HCT116 (cell line): ENCODE measurements at regions not wholly inside any gene's neighbourhood (a gene's known extent, or its start where the extent isn't known, plus 50 kb on each side); places are given as distances from the start of the nearest gene placed in this dataset.

Source experiments
- ATAC-seq: fragments of 200-7000 bp; cut with Tn5 transposase; 2 replicates; pipeline ENCODE4 v1.9.1; 2020; ENCODE audit warnings: mild to moderate bottlenecking, moderate library complexity
- BruUV-seq: library from RNA; stranded (reverse); fragments of 400-500 nt; replicated peaks from 2 replicates; lab custom pipeline; 2021; lab: Mats Ljungman, UMichigan
- CTCF ChIA-PET: fragments of 300-600 bp; sonication (Branson Sonifier 250); formaldehyde crosslinking; loops from one replicate; lab custom pipeline; 2021; ENCODE audit warnings: antibody characterized with exemption; lab: Charles Lee
- POLR2A ChIA-PET: fragments of 300-600, 350-600 bp; sonication (Branson Sonifier 250); formaldehyde crosslinking; loops from one replicate; lab custom pipeline; 2021; ENCODE audit warnings: antibody characterized with exemption; lab: Charles Lee
- RAD21 ChIA-PET, 2 experiments: fragments of 300-600 bp; sonication (Branson Sonifier 250); formaldehyde crosslinking; loops; one replicate each; lab custom pipeline; 2023; ENCODE audit warnings: low total read pairs in 2 of 2; ENCODE audit not compliant: uncharacterized antibody in 2 of 2, unreplicated experiment in 2 of 2, low non-redundant PET in 1 of 2; lab: Charles Lee
- DNase-seq: peaks from one replicate; pipeline ENCODE4 v3.0.0-alpha.2; 2010; ENCODE audit warnings: low read depth, low spot score
- H2AFZ ChIP-seq: fragments of 200-600 bp; shearing (Covaris generic), sonication (generic); 2 replicates; pipeline ENCODE4 v1.6.1; 2017; ENCODE audit warnings: low read depth, mixed run types, mixed read lengths, antibody characterized with exemption, low read length; ENCODE audit not compliant: poor library complexity, severe bottlenecking
- H3K27ac ChIP-seq: 2 replicates; pipeline ENCODE4 v1.5.1; 2012; ENCODE audit warnings: low read depth, low read length
- H3K27me3 ChIP-seq: fragments of 200-600 bp; sonication (generic); 2 replicates; pipeline ENCODE4 v1.6.1; 2016; ENCODE audit warnings: mixed run types, low read length, mixed read lengths; ENCODE audit not compliant: insufficient read depth
- H3K36me3 ChIP-seq, 2 experiments: fragments of 200-500 bp in 1 of 2; fragments of 200-600 bp in 1 of 2; sonication (Bioruptor generic) in 1 of 2; sonication (generic) in 1 of 2; 2 replicates each; pipeline versions ENCODE4 v1.5.1 to v1.6.1; 2014 to 2016; ENCODE audit warnings: low read length in 2 of 2, inconsistent platforms in 1 of 2, mixed read lengths in 1 of 2, mixed run types in 1 of 2; ENCODE audit not compliant: insufficient read depth in 2 of 2, control insufficient read depth in 1 of 2
- H3K4me1 ChIP-seq, 2 experiments: fragments of 200-600 bp in 1 of 2; sonication (generic) in 1 of 2; 2 replicates each; pipeline versions ENCODE4 v1.5.1 to v1.6.1; 2012 to 2017; ENCODE audit warnings: low read length in 2 of 2, inconsistent platforms in 1 of 2, mild to moderate bottlenecking in 1 of 2, mixed read lengths in 1 of 2, mixed run types in 1 of 2, moderate library complexity in 1 of 2; ENCODE audit not compliant: insufficient read depth in 2 of 2, control insufficient read depth in 1 of 2
- H3K4me2 ChIP-seq: fragments of 200-600 bp; sonication (generic); 2 replicates; pipeline ENCODE4 v1.6.1; 2017; ENCODE audit warnings: mixed run types, low read length, mixed read lengths
- H3K4me3 ChIP-seq, 2 experiments: fragments of 200-600 bp in 1 of 2; sonication (generic) in 1 of 2; replicated peaks in 1 of 2; 2 replicates each; pipeline ENCODE4 v1.5.1; 2011 to 2016; ENCODE audit warnings: low read length in 2 of 2, control low read depth in 1 of 2, low read depth in 1 of 2, mild to moderate bottlenecking in 1 of 2, mixed read lengths in 1 of 2, mixed run types in 1 of 2
- H3K79me2 ChIP-seq: fragments of 200-600 bp; sonication (generic); 2 replicates; pipeline ENCODE4 v1.6.1; 2017; ENCODE audit warnings: mild to moderate bottlenecking, mixed run types, low read length, moderate library complexity, mixed read lengths; ENCODE audit not compliant: insufficient read depth
- H3K9ac ChIP-seq: fragments of 200-600 bp; sonication (generic); 2 replicates; pipeline ENCODE4 v1.6.1; 2016; ENCODE audit warnings: low read length, mixed read lengths
- H3K9me2 ChIP-seq: fragments of 200-600 bp; sonication (generic), shearing (Covaris generic); 2 replicates; pipeline ENCODE4 v1.6.1; 2017; ENCODE audit warnings: mixed run types, mild to moderate bottlenecking, moderate library complexity; ENCODE audit not compliant: insufficient read depth
- H3K9me3 ChIP-seq, 2 experiments: fragments of 200-500 bp in 1 of 2; fragments of 200-600 bp in 1 of 2; sonication (Bioruptor generic) in 1 of 2; sonication (generic) in 1 of 2; 2 replicates each; pipeline ENCODE4 v1.6.1; 2014 to 2017; ENCODE audit warnings: low read length in 2 of 2, mixed read lengths in 2 of 2, inconsistent platforms in 1 of 2, low read depth in 1 of 2, mild to moderate bottlenecking in 1 of 2, mixed run types in 1 of 2, moderate library complexity in 1 of 2; ENCODE audit not compliant: control insufficient read depth in 1 of 2, insufficient read depth in 1 of 2
- H4K20me1 ChIP-seq: fragments of 200-600 bp; sonication (generic), shearing (Covaris generic); 2 replicates; pipeline ENCODE4 v1.6.1; 2017; ENCODE audit warnings: mixed run types, mild to moderate bottlenecking, moderate library complexity; ENCODE audit not compliant: insufficient read depth
- ATF3 ChIP-seq: IDR thresholded peaks from 2 replicates; pipeline ENCODE4 v1.6.1; 2012
- CEBPB ChIP-seq: IDR thresholded peaks from 2 replicates; pipeline ENCODE4 v1.6.1; 2012; ENCODE audit warnings: low read depth
- CTCF ChIP-seq, 3 experiments: fragments of 200-600 bp in 1 of 3; sonication (generic) in 1 of 3; IDR thresholded peaks in 2 of 3; conservative IDR thresholded peaks in 1 of 3; 2 replicates each; pipeline ENCODE4 v1.5.1; 2012 to 2017; ENCODE audit warnings: low read depth in 2 of 3, low read length in 2 of 3, antibody characterized with exemption in 1 of 3, borderline replicate concordance in 1 of 3, control low read depth in 1 of 3, mild to moderate bottlenecking in 1 of 3, mixed read lengths in 1 of 3, mixed run types in 1 of 3, moderate library complexity in 1 of 3; ENCODE audit not compliant: insufficient read depth in 1 of 3
- EGR1 ChIP-seq: IDR thresholded peaks from 2 replicates; pipeline ENCODE4 v1.6.1; 2012; ENCODE audit warnings: low read depth
- ELF1 ChIP-seq: IDR thresholded peaks from 2 replicates; pipeline ENCODE4 v1.6.1; 2012; ENCODE audit warnings: low read depth, borderline replicate concordance
- EZH2 ChIP-seq: fragments of 200-600 bp; sonication (generic); IDR thresholded peaks from 2 replicates; pipeline ENCODE4 v1.6.1; 2017; ENCODE audit warnings: antibody characterized with exemption, mixed run types
- FOSL1 ChIP-seq: IDR thresholded peaks from 2 replicates; pipeline ENCODE4 v1.6.1; 2012; ENCODE audit warnings: low read depth
- JUND ChIP-seq: IDR thresholded peaks from 2 replicates; pipeline ENCODE4 v1.6.1; 2012
- MAX ChIP-seq: IDR thresholded peaks from 2 replicates; pipeline ENCODE4 v1.6.1; 2012
- POLR2A ChIP-seq: IDR thresholded peaks from 2 replicates; pipeline ENCODE4 v1.7.0; 2011; ENCODE audit warnings: borderline replicate concordance; ENCODE audit not compliant: insufficient read depth, insufficient read length; ENCODE audit errors: extremely low read depth
- POLR2AphosphoS5 ChIP-seq: IDR thresholded peaks from 2 replicates; pipeline ENCODE4 v1.6.1; 2011; ENCODE audit warnings: mild to moderate bottlenecking, low read depth, low read length, moderate library complexity
- REST ChIP-seq: IDR thresholded peaks from 2 replicates; pipeline ENCODE4 v1.6.1; 2012; ENCODE audit warnings: low read depth
- SP1 ChIP-seq: IDR thresholded peaks from 2 replicates; pipeline ENCODE4 v1.6.1; 2012; ENCODE audit warnings: low read depth
- SRF ChIP-seq: IDR thresholded peaks from 2 replicates; pipeline ENCODE4 v1.6.1; 2012; ENCODE audit warnings: low read depth
- TCF7L2 ChIP-seq: IDR thresholded peaks from 2 replicates; pipeline ENCODE4 v1.7.0; 2011; ENCODE audit warnings: borderline replicate concordance, inconsistent platforms; ENCODE audit not compliant: insufficient read depth, insufficient read length; ENCODE audit errors: extremely low read depth
- YY1 ChIP-seq: IDR thresholded peaks from 2 replicates; pipeline ENCODE4 v1.6.1; 2011; ENCODE audit warnings: low read length, low read depth, moderate library complexity, mild to moderate bottlenecking; ENCODE audit not compliant: insufficient replicate concordance; ENCODE audit errors: extremely low read depth
- ZBTB33 ChIP-seq: IDR thresholded peaks from 2 replicates; pipeline ENCODE4 v1.6.1; 2011; ENCODE audit warnings: mild to moderate bottlenecking, low read length, moderate library complexity; ENCODE audit not compliant: insufficient replicate concordance; ENCODE audit errors: extremely low read depth
- ZFX ChIP-seq: fragments of 450-650 bp; IDR thresholded peaks from 2 replicates; pipeline ENCODE4 v1.6.1; 2017
- intact Hi-C: fragments of 100-400 bp; cut with micrococcal nuclease; formaldehyde crosslinking; loops from 2 replicates; pipeline ENCODE4 v1.10.0; 2022

GRCh38 chr2:74039611-74040010 is 54.9 kb downstream of the TET3 start:
- Histone ChIP-seq H3K36me3 (no peaks in the 10 kb centered on the region), H3K4me2 (no peak overlapping the region), H3K9me3 (no peaks in the 10 kb centered on the region), H3K4me3 (no peak overlapping the region), H3K4me1 (no peaks in the 10 kb centered on the region), H3K79me2 (peaks cover 86% of the 10 kb centered on the region), H3K9me2 (no peaks in the 10 kb centered on the region), H3K27ac (no peak overlapping the region), H4K20me1 (peaks cover 7% of the 10 kb centered on the region; the same call in 1 of the 2 replicates), H3K9ac (no peak overlapping the region), H3K27me3 (no peaks in the 10 kb centered on the region), H2AFZ (no peak overlapping the region)
- BruUV-seq: no TSS peak
- CTCF ChIA-PET: no interaction called here
- ATAC-seq: no peak
- intact Hi-C loops: no loop called here
- DNase-seq: no peak
- RAD21 ChIA-PET: no interaction called here
- POLR2A ChIA-PET: no interaction called here
- TF ChIP-seq SRF (no peak), SP1 (no peak), REST (no peak), EZH2 (no peak), POLR2AphosphoS5 (no peak), MAX (no peak), ZBTB33 (no peak), CEBPB (no peak), YY1 (no peak), EGR1 (no peak), CTCF (IDR thresholded peaks at IDR 0.05 in 2 of 3, conservative IDR thresholded peaks at IDR 0.05 in 1 of 3; ENCODE audit: borderline replicate concordance in 1 of 3, insufficient read depth in 1 of 3, low read depth in 2 of 3, low read length in 2 of 3) (no peak), JUND (no peak), ZFX (no peak), ATF3 (no peak), POLR2A (no peak), TCF7L2 (no peak), ELF1 (no peak), FOSL1 (no peak)
